HepG2 (cell line): ENCODE measurements at regions not wholly inside any gene's neighbourhood (a gene's known extent, or its start where the extent isn't known, plus 50 kb on each side); places are given as distances from the start of the nearest gene placed in this dataset.

Experiments used
- ATF5 ChIP-seq: sonication (generic); formaldehyde crosslinking; IDR thresholded peaks from 2 replicates; pipeline ENCODE4 v1.4.0; 2020; ENCODE audit warnings: mild to moderate bottlenecking, low read depth, missing genetic modification reagents
- BCL3 ChIP-seq: sonication (generic); formaldehyde crosslinking; IDR thresholded peaks from 2 replicates; pipeline ENCODE4 v1.5.1; 2020; ENCODE audit warnings: mild to moderate bottlenecking, missing genetic modification reagents, moderate library complexity
- DZIP1 ChIP-seq: sonication (generic); formaldehyde crosslinking; IDR thresholded peaks from 2 replicates; pipeline ENCODE4 v1.5.0; 2020; ENCODE audit warnings: mild to moderate bottlenecking, missing genetic modification reagents
- HMGA1 ChIP-seq: sonication (generic); formaldehyde crosslinking; conservative IDR thresholded peaks from 2 replicates; pipeline ENCODE4 v1.4.0; 2020; ENCODE audit warnings: missing genetic modification reagents
- IRF1 ChIP-seq: sonication (generic); formaldehyde crosslinking; IDR thresholded peaks from 2 replicates; pipeline ENCODE4 v1.4.0; 2020; ENCODE audit warnings: low read depth, mild to moderate bottlenecking, missing genetic modification reagents
- ISL2 ChIP-seq: sonication (generic); formaldehyde crosslinking; IDR thresholded peaks from 2 replicates; pipeline ENCODE4 v1.5.0; 2020; ENCODE audit warnings: missing genetic modification reagents
- NCOA1 ChIP-seq: sonication (generic); formaldehyde crosslinking; IDR thresholded peaks from 2 replicates; pipeline ENCODE4 v1.9.0; 2021; ENCODE audit warnings: missing genetic modification reagents
- NFATC3 ChIP-seq: sonication (generic); formaldehyde crosslinking; IDR thresholded peaks from 2 replicates; pipeline ENCODE4 v1.5.1; 2020; ENCODE audit warnings: mild to moderate bottlenecking, missing genetic modification reagents
- NFIC ChIP-seq: IDR thresholded peaks from 2 replicates; pipeline ENCODE4 v1.6.1; 2012; ENCODE audit warnings: mild to moderate bottlenecking, low read length, inconsistent platforms
- POLR2G ChIP-seq: fragments of 200-400 bp; formaldehyde crosslinking; IDR thresholded peaks from 2 replicates; pipeline ENCODE4 v1.6.1; 2018; ENCODE audit warnings: mild to moderate bottlenecking, low read depth, low read length, moderate library complexity
- PRPF4 ChIP-seq: fragments of 200-400 bp; formaldehyde crosslinking; IDR thresholded peaks from 2 replicates; pipeline ENCODE4 v1.6.1; 2016; ENCODE audit warnings: low read length, low read depth; ENCODE audit not compliant: poor library complexity, severe bottlenecking
- TP53 ChIP-seq: sonication (generic); formaldehyde crosslinking; conservative IDR thresholded peaks from 2 replicates; pipeline ENCODE4 v1.4.0; 2020; ENCODE audit warnings: missing genetic modification reagents
- ZHX2 ChIP-seq, 2 experiments: sonication (generic) in 1 of 2; formaldehyde crosslinking in 1 of 2; IDR thresholded peaks; 2 replicates each; pipeline versions ENCODE4 v1.6.1 to v1.9.0; 2014 to 2022; ENCODE audit warnings: antibody characterized with exemption in 1 of 2, borderline replicate concordance in 1 of 2, inconsistent platforms in 1 of 2, low read depth in 1 of 2, missing genetic modification reagents in 1 of 2
- ZNF30 ChIP-seq: sonication (generic); formaldehyde crosslinking; IDR thresholded peaks from 2 replicates; pipeline ENCODE4 v1.5.0; 2020; ENCODE audit warnings: mild to moderate bottlenecking, missing genetic modification reagents
- ZNF317 ChIP-seq: sonication (generic); formaldehyde crosslinking; IDR thresholded peaks from 2 replicates; pipeline ENCODE4 v1.5.0; 2020; ENCODE audit warnings: mild to moderate bottlenecking, missing genetic modification reagents
- ZNF547 ChIP-seq: sonication (generic); formaldehyde crosslinking; IDR thresholded peaks from 2 replicates; pipeline ENCODE4 v1.5.1; 2020; ENCODE audit warnings: mild to moderate bottlenecking, missing genetic modification reagents
- ZNF550 ChIP-seq: sonication (generic); formaldehyde crosslinking; IDR thresholded peaks from 2 replicates; pipeline ENCODE4 v1.4.0; 2020; ENCODE audit warnings: mild to moderate bottlenecking, missing genetic modification reagents, borderline replicate concordance

- no peak for TF ChIP-seq IRF1 (CRISPR knock-in tag)
- no peak for TF ChIP-seq TP53
- TF ChIP-seq ZNF317 (CRISPR knock-in tag): no peak
- TF ChIP-seq ZHX2 (IDR thresholded peaks at IDR 0.05; ENCODE audit: low read depth): no peak
- peak; percentile 32; the same call in 1 of the 2 replicates for TF ChIP-seq ZHX2 (CRISPR knock-in tag; IDR thresholded peaks at IDR 0.05; ENCODE audit: borderline replicate concordance)
- no peak for TF ChIP-seq BCL3 (CRISPR knock-in tag)
- no peak for TF ChIP-seq NFIC
- TF ChIP-seq ATF5: no peak
- TF ChIP-seq NFATC3: no peak
- no peak for TF ChIP-seq NCOA1 (CRISPR knock-in tag)
- TF ChIP-seq HMGA1: no peak
- TF ChIP-seq ISL2: no peak
- no peak for TF ChIP-seq ZNF30 (CRISPR knock-in tag)
- peak; percentile 60 for TF ChIP-seq PRPF4
- peak; percentile 81 for TF ChIP-seq POLR2G
- TF ChIP-seq ZNF547 (CRISPR knock-in tag): no peak
- TF ChIP-seq ZNF550 (CRISPR knock-in tag): no peak
- no peak for TF ChIP-seq DZIP1 (CRISPR knock-in tag)
Measured at GRCh38 chr15:67914537-67915460, 75.0 kb upstream of the RNU6-1 start (continued).
